ENCODE measurements at regions not wholly inside any gene's neighbourhood (a gene's known extent, or its start where the extent isn't known, plus 50 kb on each side); places are given as distances from the start of the nearest gene placed in this dataset.

GRCh38 chr14:101632520-101632919 lies 71.2 kb downstream of the DIO3 start:
- H4K20me1 ChIP-seq (ENCODE audit: insufficient read depth, low read length) = no peaks in the 10 kb centered on the region

GRCh38 chr14:101633276-101633675 lies 72.0 kb downstream of the DIO3 start:
- Histone ChIP-seq H3K36me3 (replicated peaks; ENCODE audit: insufficient read depth, low read length) (no peaks in the 10 kb centered on the region), H3F3A (ENCODE audit: insufficient read depth, low read length) (no peaks in the 10 kb centered on the region), H3K4me3 (ENCODE audit: low read length) (no peak overlapping the region), H3K79me2 (ENCODE audit: low read length) (no peaks in the 10 kb centered on the region), H3K4me2 (ENCODE audit: low read depth, low read length) (no peak overlapping the region), H2AFZ (ENCODE audit: low read length) (no peak overlapping the region), H3K27ac (ENCODE audit: low read length) (no peak overlapping the region), H3K9ac (ENCODE audit: low read length) (no peak overlapping the region), H3K9me2 (replicated peaks; ENCODE audit: insufficient read depth, low read length) (no peaks in the 10 kb centered on the region), H3K9me3 (replicated peaks; ENCODE audit: insufficient read depth, low read length) (no peaks in the 10 kb centered on the region), H4K20me1 (ENCODE audit: insufficient read depth, low read length) (no peaks in the 10 kb centered on the region), H3K4me1 (ENCODE audit: low read length) (no peaks in the 10 kb centered on the region), H3K27me3 (replicated peaks; ENCODE audit: insufficient read depth, low read length) (peaks cover 35% of the 10 kb centered on the region)
- no peak for DNase-seq
- TF ChIP-seq EZH2 (optimal IDR thresholded peaks at IDR 0.05; ENCODE audit: low read depth, low read length) (no peak), CTCF (IDR thresholded peaks at IDR 0.05; ENCODE audit: low read length) (no peak), EZH2phosphoT487 (IDR thresholded peaks at IDR 0.05; ENCODE audit: low read length) (no peak)

More at GRCh38 chr14:101632520-101632919, 71.2 kb downstream of the DIO3 start:
- Histone ChIP-seq H3K9me2 (replicated peaks; ENCODE audit: insufficient read depth, low read length) (no peaks in the 10 kb centered on the region), H3K79me2 (ENCODE audit: low read length) (no peaks in the 10 kb centered on the region), H3K4me2 (ENCODE audit: low read depth, low read length) (no peak overlapping the region), H3K36me3 (replicated peaks; ENCODE audit: insufficient read depth, low read length) (no peaks in the 10 kb centered on the region), H3K4me3 (ENCODE audit: low read length) (no peak overlapping the region), H2AFZ (ENCODE audit: low read length) (no peak overlapping the region), H3K9me3 (replicated peaks; ENCODE audit: insufficient read depth, low read length) (no peaks in the 10 kb centered on the region), H3K4me1 (ENCODE audit: low read length) (no peaks in the 10 kb centered on the region), H3K9ac (ENCODE audit: low read length) (no peak overlapping the region), H3K27me3 (replicated peaks; ENCODE audit: insufficient read depth, low read length) (peaks cover 40% of the 10 kb centered on the region), H3K27ac (ENCODE audit: low read length) (no peak overlapping the region), H3F3A (ENCODE audit: insufficient read depth, low read length) (no peaks in the 10 kb centered on the region)
- no peak for TF ChIP-seq EZH2phosphoT487 (IDR thresholded peaks at IDR 0.05; ENCODE audit: low read length)
- no peak for TF ChIP-seq CTCF (IDR thresholded peaks at IDR 0.05; ENCODE audit: low read length)
- TF ChIP-seq EZH2 (optimal IDR thresholded peaks at IDR 0.05; ENCODE audit: low read depth, low read length) = no peak
- DNase-seq = no peak

- H2AFZ ChIP-seq (ENCODE audit: low read length) = no peak overlapping the region
- H3K4me3 ChIP-seq (ENCODE audit: low read length) = no peak overlapping the region
- H3K9me2 ChIP-seq (replicated peaks; ENCODE audit: insufficient read depth, low read length) = no peaks in the 10 kb centered on the region
- no peak for TF ChIP-seq EZH2phosphoT487 (IDR thresholded peaks at IDR 0.05; ENCODE audit: low read length)
- TF ChIP-seq CTCF (IDR thresholded peaks at IDR 0.05; ENCODE audit: low read length) = no peak
- TF ChIP-seq EZH2 (optimal IDR thresholded peaks at IDR 0.05; ENCODE audit: low read depth, low read length) = no peak
- no peaks in the 10 kb centered on the region for H4K20me1 ChIP-seq (ENCODE audit: insufficient read depth, low read length)
- H3K27me3 ChIP-seq (replicated peaks; ENCODE audit: insufficient read depth, low read length) = peaks cover 35% of the 10 kb centered on the region
- no peak overlapping the region for H3K27ac ChIP-seq (ENCODE audit: low read length)
- no peak for DNase-seq
- no peaks in the 10 kb centered on the region for H3K4me1 ChIP-seq (ENCODE audit: low read length)
- no peaks in the 10 kb centered on the region for H3K36me3 ChIP-seq (replicated peaks; ENCODE audit: insufficient read depth, low read length)
- H3K4me2 ChIP-seq (ENCODE audit: low read depth, low read length) = no peak overlapping the region
- no peak overlapping the region for H3K9ac ChIP-seq (ENCODE audit: low read length)
- no peaks in the 10 kb centered on the region for H3K9me3 ChIP-seq (replicated peaks; ENCODE audit: insufficient read depth, low read length)
- no peaks in the 10 kb centered on the region for H3F3A ChIP-seq (ENCODE audit: insufficient read depth, low read length)
- no peaks in the 10 kb centered on the region for H3K79me2 ChIP-seq (ENCODE audit: low read length)
These were observed 73.0 kb downstream of the DIO3 start for GRCh38 chr14:101634202-101634849.
